ENCODE measurements at regions not wholly inside any gene's neighbourhood (a gene's known extent, or its start where the extent isn't known, plus 50 kb on each side); places are given as distances from the start of the nearest gene placed in this dataset.
"Not testable (repeated sequence)": the region's sequence is repeated elsewhere in the genome, so short reads cannot be mapped to it uniquely, and the experiment has no call there.

DNA sequence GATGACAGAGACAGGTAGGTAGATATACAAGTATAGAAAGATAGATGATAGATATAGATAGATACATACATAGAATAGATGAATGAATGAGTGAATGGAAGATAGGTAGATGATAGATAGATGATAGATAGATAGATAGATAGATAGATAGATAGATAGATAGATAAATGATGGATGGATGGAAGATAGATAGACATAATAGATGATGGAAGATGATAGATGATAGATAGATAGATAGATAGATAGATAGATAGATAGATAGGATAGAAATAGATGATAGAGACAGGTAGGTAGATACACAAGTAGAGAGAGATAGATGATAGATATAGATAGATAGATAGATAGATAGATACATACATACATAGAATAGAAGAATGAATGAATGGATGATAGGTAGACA is 510.1 kb upstream of the AUTS2 start:
- DNase-seq (ENCODE audit: low spot score) = no peak

DNA sequence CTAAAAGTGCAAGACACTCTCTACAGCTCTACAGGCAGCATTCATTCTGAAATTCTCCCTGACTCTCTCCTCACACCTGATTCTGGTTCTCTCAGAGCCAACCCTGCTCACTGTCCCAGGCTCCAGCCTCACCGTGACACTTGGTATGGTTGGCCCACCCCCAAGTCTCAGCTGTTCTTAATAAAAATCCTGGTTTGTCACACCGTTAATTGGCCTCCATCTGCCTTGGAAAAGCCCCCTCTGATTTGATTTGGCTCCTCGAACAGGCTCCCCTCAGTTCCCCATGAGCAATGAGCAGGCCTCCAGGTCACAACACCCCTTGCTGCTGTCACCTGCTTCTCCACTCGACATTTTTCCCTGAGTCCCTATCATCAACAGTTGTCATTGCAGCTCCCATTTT is 507.3 kb upstream of the AUTS2 start:
- DNase-seq (ENCODE audit: low spot score) = no peak

DNA sequence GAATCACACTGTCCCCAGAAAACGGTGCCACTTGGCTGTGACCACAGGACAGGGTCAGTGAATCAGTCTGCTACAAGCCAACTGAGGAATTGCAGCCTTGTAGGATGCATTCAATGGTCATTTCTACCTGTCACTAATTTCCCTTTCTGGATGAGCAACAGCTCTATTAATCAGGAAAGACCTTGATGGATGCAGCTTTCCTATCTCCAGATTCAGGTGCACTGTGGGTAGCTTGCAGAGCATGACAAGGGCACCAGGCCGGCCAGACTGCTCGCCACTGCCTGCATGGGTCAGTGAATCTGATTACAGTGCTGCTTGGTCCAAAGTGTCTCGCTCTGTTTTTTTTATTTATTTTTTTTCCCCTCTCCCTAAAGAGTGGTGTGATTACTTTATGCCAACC is 506.8 kb upstream of the AUTS2 start:
- DNase-seq (ENCODE audit: low spot score) = no peak

DNA sequence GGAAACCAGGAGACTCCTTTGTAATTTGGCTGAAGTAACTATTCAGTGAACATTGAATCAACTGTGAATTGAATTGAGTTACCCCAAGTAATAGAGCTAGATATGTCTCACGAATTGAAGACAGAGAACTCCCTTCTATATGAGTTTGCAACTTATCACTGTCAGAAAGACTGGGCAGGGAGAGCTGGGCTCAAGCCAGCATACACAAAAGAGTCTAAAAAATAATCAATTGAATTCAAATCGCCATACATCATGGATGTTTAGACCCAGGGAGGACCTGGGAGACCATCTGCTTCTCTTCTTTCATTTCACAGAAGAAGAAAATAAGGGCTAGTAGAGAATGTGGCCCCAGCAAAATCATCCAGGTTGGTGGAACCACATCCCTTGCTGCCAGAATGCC is 503.1 kb upstream of the AUTS2 start:
- no peak for DNase-seq (ENCODE audit: low spot score)

DNA sequence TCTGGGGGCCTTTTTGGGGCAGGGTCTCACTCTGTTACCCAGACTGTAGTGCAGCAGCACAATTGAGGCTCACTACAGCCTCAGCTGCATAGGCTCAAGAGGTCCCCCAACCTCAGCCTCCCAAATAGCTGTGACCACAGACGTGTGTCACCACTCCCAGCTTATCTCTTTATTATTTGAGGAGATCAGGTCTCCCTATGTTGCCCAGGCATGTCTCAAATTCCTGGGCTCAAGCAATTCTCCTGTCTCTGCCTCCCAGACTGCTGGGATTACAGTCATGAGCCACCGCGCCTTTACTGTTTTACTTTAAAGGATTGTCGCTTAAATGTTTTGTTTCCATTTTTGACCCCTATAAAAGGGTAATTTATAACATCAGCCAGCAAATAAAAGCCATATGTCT is 502.6 kb upstream of the AUTS2 start:
- no peak for DNase-seq (ENCODE audit: low spot score)

DNA sequence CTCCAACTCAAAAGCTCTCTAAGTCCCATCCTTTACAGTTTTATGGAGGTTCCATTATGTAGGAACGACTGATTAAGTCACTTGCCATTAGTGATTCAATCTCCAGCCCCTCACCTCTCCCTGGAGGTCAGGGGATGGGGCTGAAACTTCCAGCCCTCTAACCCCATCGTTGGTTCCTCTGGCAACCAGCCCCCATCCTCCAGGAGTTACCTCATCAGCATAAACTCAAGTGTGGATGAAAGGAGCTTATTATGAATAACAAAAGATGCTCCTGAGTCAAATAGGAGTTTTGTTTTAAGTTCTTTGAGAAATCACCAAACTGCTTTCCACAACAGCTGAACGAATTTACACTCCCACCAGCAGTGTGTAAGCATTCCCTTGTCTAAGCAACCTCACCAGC is 494.3 kb upstream of the AUTS2 start:
- no peak for DNase-seq (ENCODE audit: low spot score)

DNA sequence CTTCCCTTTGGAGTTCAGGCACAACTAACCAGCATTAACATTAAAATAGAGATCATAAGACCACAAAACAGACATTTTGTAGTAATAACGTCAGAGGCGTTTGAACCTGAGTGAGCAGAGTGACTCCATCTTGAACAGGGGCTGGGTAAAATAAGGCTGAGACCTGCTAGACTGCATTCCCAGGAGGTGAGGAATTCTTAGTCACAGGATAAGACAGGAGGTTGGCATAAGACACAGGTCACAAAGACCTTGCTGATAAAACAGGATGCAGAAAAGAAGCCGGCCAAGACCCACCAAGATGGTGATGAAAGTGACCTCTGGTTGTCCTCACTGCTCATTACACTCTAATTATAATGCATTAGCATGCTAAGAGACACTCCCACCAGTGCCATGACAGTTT is 493.2 kb upstream of the AUTS2 start:
- no peak for DNase-seq (ENCODE audit: low spot score)

DNA sequence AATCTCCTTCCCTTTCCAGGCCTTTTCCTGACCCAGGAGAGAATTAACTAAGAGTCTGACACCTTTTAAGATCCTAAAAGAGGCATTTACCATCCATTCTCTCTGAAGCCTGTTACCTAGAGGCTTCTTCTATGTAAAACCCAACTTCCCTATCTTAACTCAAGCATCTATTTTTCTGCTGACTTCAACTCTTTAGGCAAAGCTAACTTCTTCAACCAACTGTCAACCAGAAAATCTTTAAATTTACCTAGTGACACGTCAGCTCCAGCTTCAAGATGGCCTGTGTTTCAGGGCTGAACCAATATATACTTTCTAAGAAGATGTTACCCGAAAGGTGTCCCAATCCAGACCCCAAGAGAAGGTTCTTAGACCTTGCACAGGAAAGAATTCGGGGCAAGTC is 492.3 kb upstream of the AUTS2 start:
- no peak for DNase-seq (ENCODE audit: low spot score)

DNA sequence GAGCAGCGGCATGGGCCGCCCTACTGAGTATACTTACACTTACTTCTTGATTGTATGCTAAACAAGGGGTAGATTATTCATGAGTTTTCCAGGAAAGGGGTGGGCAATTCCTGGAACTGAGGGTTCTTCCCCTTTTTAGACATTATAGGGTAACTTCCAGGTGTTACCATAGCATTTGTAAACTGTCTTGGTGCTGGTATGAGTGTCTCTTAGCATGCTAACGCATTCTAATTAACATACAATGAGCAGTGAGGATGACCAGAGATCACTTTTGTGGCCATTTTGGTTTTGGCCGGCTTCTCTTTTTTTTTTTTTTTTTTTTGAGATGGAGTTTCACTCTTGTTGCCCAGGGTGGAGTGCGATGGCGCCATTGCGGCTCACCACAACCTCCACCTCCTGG is 491.8 kb upstream of the AUTS2 start:
- DNase-seq (ENCODE audit: low spot score) = not testable (repeated sequence)

DNA sequence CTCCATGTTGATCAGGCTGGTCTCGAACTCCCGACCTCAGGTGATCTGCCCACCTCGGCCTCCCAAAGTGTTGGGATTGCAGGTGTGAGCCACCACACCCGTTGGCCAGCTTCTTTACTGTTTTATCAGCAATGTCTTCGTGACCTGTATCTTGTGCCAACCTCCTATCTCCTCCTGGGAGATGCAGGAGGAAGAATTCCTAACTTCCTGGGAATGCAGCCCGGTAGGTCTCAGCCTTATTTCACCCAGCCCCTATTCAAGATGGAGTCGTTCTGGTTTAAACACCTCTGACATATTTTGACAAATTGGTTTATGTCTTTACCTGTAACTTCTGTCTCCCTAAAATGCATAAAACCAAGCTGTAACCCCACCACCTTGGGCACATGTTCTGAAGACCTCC is 491.3 kb upstream of the AUTS2 start:
- not testable (repeated sequence) for DNase-seq (ENCODE audit: low spot score)

DNA sequence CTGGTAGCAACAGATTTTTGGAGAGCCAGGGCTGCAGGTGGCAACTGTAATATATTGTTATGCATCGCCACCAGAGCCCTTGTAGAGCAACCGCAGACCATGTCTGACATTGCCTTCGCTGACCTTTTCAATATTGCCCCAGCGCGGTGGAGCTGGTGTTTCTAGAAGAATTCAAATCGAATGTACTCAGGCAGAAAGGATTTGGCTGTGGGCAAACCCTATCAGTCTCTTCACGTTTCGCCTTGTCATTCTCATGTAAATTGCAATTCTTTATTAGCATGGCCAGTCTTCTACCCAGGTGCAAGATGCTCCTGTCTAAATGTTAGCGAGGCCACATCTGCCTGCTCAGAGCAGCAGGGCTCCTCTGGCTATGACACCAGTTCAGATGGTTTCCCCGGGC is 490.2 kb upstream of the AUTS2 start:
- DNase-seq (ENCODE audit: low spot score) = no peak

DNA sequence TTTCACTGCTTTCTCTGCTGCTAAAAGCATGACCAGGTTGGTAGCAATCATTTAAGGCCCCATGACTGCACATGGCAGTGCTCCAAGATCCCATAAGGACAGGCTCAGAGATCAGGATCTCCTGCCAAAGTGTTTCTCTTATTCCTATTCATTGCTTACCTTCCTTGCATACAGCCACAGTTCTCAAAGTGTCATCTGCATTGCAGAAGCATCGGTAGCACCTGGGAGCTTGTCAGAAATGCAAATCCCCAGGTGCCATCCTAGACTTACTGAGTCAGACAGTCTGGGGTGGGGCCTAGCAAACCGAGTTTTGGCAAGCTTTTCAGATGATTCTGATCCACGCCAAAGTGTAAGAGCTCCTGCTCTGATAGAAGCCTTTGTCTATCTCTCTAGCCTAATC is 489.0 kb upstream of the AUTS2 start:
- no peak for DNase-seq (ENCODE audit: low spot score)

DNA sequence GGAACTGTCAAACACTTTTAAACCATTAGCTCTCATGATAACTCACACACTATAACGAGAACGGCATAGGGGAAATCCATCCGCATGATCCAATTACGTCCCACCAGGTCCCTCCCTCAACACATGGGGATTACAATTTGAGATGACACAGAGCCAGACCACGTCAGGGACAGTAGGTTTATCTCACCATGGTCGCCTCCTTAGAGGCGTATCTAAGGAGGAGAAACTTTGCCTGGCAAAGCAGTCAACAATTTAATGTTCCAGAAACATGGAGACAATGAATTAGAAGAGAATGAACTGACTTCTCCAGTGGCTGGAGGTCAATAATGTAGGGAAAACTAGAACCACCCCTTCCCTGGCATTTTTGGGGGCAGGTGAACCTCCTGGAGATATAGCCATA is 488.4 kb upstream of the AUTS2 start:
- no peak for DNase-seq (ENCODE audit: low spot score)

DNA sequence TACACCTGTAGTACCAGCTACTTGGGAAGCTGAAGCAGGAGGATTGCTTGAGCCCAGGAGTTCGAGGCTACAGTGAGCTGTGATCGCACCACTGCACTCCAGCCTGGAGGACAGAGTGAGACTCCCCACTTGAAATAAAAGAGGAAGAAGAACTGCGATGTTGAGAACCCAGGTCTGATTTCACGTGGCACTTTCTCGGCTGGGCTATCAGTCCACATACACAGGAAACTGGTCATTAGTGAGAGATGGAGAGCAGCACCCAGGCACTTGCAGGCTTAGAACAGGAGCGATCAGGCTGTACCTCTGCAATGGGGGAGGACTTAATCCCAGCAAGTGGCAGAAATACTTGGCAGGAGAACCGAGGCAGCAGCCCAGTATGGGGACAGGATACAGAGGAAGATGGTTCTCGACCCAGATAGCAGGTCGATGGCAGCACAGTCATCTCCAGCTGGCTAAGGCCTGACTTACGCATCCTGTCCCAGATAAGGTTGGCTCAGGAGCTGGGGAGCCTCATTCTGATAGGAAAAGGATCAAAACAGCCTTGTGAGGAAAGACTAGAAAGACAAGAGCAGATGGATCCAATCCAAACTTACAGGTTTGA is 487.7 kb upstream of the AUTS2 start:
- DNase-seq (ENCODE audit: low spot score) = no peak

DNA sequence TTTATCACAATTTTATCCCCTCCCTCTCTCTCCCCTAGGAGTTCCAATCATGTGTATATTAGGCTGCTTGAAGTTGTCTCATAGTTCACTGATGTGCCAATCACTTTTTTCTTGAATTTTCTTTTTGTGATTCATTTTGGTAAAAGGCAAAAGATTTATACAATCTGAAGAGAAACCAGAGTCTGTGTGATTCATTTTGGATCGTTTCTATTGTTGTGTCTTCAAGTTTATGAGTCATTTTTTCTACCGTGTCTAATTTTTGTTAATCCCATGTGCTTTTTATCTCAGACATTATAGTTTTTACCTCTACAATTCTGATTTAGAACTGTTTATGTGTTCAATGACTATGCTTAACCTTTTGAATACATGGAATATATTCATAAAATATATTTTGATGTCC is 483.9 kb upstream of the AUTS2 start:
- DNase-seq (ENCODE audit: low spot score) = no peak

DNA sequence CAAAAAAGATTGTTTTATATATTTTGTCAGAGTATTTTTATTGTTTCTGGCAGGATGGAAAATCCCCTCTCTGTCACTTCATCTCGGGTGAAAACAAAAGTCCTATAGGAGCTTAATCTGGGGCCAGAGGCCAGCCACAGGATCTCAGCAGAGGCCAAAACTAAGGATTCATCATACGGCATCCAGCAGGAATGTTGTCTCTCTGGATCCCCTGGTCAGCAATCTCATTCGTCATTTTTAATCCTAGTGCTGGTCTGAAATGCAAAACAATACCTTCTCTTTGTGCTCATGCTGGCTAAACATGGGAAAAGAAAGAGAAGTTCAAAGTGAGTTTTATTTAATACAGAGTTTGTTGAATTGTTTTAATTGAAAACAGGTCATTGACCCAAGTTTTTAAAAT is 482.5 kb upstream of the AUTS2 start:
- DNase-seq (ENCODE audit: low spot score) = no peak

DNA sequence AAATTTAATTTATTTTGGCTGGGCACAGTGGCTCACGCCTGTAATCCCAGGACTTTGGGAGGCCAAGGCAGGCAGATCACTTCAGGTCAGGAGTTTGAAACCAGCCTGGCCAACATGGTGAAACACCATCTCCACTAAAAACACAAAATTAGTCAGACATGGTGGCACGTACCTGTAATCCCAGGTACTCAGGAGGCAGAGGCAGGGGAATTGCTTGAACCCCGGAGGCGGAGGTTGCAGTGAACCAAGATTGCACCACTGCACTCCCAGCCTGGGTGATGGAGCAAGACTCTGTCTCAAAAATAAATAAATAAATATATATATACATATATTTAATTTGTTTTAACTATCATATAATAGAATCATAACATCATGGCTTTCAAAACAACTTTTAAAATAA is 482.1 kb upstream of the AUTS2 start:
- DNase-seq (ENCODE audit: low spot score) = not testable (repeated sequence)

DNA sequence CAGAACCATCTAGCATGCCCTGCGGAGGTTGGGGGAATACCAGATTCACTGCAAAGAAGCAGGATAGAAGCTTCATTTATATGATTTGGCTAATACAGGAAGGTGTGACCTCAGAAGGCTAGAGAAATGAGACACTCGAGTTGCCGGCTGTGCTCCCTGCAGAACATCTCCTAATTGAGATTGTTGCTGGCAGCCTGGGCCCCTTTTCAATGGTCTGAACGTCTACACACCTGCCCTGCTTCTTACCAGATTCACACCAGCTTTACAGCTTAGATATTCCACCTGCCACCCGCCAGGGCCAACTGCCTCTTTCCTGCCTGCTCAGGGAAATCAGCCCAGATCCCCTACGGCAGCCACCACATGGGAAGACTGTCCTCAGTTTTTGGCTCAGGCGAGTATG is 475.3 kb upstream of the AUTS2 start:
- DNase-seq (ENCODE audit: low spot score) = no peak

DNA sequence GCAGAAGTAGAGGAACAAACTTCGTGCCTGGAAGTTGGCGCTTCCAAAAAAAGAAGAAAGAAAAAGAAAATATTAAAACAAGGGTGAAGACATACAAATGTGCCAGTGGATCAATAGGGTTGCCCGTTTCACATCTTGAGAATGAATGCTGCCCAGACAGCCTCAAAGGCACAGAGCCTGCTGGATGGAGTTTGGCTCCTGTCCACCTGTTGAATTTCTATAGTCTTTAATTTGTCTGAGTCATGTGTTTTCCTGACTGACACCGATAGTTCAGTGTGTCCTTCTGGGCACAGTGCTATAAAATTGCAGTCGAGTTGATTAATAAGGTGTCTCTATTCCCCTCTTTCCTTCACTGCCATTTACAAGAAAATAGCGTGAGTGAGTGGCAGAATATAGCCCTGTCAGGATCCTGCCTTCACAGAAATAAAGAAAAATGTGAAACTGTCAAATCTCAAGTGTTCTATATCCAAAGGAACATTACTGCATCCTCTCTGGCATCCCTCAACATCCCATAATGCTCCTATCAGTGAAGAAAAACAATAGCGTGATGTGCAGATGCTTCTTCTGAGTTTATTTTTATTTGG is 471.3 kb upstream of the AUTS2 start:
- no peak for DNase-seq (ENCODE audit: low spot score)

DNA sequence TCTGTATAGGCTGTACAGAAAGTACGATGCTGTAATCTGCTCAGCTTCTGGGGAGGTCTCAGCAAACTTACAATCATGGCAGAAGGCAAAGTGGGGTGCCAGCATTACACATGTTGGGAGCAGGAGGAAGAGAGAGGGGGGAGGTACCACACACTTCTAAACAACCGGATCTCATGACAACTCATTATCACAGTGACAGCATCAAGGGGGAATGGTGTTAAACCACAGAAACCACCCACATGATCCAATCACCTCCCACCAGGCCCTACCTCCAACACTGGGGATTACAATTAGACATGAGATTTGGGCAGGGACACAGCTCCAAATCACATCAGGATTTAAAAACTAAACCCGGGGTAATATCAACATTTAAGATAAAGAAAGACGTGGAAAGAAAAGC is 468.8 kb upstream of the AUTS2 start:
- DNase-seq (ENCODE audit: low spot score) = no peak

DNA sequence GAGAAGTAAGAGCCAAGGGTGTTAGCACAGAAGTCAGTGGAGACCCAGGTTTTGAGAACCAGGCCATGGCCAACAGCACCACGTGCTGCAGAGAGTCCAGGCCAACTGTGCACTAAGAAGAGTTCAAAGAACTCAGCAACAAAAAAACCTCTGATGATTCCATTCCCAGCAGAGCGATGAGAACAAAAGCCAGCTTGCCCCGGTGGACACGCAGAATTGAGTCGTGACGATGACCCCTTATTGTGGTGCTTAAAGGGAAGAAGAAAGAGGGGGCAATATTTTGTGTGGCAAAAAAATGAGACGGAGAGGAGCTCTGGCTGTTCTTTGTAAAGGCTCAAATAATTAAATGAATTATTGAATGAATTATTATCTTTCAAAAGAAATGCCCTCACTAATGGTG is 468.3 kb upstream of the AUTS2 start:
- DNase-seq (ENCODE audit: low spot score) = no peak

DNA sequence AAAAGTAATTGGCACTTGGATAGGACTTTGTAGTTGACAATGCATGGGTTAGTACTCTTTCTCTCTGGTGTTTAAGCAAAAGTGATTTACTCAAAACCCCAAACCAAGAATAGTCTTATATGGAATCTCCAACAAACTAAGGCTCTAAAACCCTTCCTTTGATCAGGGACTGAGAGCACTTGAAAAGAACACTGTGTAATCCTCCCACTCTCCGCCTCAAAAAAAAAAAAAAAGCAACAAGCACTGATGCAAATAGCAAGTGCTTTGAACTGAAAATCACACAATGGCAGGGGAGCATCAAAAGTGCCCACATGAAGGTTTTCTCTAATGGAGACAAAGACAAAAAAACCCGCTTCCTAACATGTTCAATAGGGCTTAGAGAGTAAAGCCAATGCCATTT is 467.9 kb upstream of the AUTS2 start:
- no peak for DNase-seq (ENCODE audit: low spot score)

DNA sequence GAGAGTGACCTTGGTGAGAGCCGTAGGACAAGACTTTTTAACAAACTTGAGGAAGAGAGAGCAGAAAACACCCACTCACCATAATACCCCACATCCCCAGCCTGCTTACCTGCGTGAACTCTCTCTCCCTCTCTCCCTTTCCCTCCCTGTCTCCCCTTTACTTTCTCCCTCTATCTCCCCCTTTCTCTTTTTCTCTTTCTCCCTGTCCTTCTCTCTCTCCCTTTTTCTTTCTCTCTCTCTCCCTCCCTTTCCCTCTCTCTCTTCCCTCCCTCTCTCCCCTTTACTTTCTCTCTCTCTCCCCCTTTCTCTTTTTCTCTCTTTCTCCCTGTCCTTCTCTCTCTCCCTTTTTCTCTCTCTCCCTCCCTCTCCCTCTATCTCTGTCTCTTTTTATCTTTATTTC is 464.0 kb upstream of the AUTS2 start:
- DNase-seq (ENCODE audit: low spot score) = no peak

DNA sequence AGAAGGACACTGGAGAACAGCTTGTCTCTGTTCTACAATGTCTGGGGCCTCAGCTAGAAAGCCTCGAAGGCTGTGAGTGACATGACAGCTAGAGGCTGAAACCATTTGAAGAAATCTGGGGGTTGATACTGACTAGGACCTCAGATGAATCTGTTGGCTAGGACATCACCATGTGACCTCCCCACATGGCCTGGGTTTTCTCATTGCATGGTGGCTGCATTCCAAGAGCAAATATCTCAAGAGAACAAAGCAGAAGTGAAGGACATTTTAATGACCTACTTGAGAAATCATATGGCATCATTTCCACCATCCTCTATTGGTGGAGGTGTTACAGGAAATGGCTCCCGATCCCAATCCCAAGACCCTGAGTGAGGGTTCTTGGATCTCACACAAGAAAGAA is 450.6 kb upstream of the AUTS2 start:
- no peak for DNase-seq (ENCODE audit: low spot score)
